HG03095 (cell line): ENCODE measurements at regions not wholly inside any gene's neighbourhood (a gene's known extent, or its start where the extent isn't known, plus 50 kb on each side); places are given as distances from the start of the nearest gene placed in this dataset.

Source experiments
- ATAC-seq: cut with Tn5 transposase; IDR thresholded peaks from one replicate; pipeline ENCODE4 v1.9.1; 2021; ENCODE audit warnings: moderate library complexity; ENCODE audit not compliant: unreplicated experiment

DNA sequence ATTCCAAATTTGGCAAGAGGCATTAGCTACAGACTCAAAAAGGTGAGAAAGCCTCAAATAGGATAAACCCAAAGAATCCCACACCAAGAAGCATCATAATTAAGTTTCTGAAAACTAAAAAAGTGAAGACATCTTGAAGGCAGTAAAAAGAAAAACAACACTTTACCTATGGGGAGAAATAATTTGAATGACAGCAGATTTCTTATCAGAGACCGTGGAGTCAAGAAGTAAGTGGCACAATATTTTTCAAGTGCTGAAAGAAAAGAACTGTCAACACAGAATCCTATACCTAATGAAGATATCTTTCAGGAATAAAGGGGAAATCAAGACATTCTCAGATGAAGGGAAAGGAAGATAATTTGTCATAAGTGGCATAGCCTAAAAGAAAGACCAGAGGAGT lies 193.3 kb upstream of the CHD6 start:
- ATAC-seq, result no peak

GRCh38 chr20:41800040-41800439 lies 181.9 kb upstream of the CHD6 start:
- no peak for ATAC-seq

DNA sequence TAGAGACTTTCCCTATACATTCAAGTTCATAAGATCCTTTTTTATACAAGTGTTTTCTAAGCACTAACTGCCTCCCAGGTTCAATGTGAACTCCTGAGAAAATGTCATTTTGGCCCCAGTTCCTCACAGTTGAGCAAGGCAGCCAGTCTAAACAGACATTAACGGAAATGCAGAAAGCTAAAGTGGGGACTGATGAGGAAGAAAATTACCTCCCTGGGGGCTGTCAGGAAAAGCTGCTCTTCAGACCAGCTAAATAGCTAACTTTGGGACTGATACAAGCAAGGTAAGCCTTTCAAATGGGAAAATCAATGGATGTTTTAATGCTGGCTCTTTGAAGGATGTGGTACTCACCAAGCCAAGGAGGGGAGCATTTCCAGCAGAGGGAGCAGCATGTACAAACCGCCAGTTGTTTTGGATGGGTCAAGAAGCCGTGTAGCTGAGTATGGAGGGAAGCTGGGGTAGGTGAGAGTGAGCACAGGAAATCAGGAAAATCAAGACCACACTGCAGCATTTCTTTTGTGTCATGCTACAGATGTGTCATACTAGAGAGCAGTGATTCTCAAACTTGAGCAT lies 180.8 kb upstream of the CHD6 start:
- ATAC-seq, result no peak

DNA sequence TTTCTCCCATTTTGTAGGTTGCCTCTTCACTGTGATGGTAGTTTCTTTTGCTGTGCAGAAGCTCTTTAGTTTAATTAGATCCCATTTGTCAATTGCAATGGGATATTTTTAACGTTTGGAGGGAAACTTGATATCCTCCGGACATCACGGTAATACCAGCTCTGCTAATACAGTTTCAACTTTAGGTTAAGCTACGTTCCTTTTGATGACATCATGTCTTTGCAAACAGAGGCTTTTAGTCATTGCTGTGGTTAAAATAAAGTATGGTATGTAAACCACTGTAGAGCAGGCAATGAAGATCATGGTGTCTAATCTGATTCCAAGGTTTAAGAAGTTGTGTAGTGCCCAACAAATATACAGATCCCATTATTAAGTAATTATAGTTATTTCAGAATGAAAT lies 168.0 kb upstream of the CHD6 start:
- ATAC-seq, result no peak

GRCh38 chr20:41784209-41784958 lies 166.2 kb upstream of the CHD6 start:
- no peak for ATAC-seq

- ATAC-seq, result no peak
Observed at GRCh38 chr20:41783423-41784208, 165.4 kb upstream of the CHD6 start.

GRCh38 chr20:41782730-41783406 lies 164.7 kb upstream of the CHD6 start:
- ATAC-seq, result no peak

GRCh38 chr20:41782255-41782654 lies 164.1 kb upstream of the CHD6 start:
- ATAC-seq, result no peak

DNA sequence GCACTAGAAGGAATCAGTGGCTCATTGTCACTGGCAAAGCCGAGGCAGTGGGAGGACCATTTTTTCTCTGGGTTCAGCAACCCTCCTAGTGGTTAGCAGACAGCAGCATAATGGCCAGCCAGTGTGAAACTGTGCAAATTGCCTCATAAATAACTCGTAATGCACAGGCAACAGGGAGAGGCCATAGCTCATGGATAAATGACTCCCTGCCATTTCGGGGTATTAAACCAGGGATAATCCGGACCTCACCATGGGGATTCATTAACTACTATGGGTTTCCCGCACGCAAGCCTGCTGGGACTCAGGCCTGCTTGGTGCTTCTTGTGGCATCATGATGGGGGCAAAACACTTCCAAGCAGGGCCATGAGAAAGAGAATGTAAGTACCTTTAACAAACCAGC lies 158.2 kb upstream of the CHD6 start:
- no peak for ATAC-seq

DNA sequence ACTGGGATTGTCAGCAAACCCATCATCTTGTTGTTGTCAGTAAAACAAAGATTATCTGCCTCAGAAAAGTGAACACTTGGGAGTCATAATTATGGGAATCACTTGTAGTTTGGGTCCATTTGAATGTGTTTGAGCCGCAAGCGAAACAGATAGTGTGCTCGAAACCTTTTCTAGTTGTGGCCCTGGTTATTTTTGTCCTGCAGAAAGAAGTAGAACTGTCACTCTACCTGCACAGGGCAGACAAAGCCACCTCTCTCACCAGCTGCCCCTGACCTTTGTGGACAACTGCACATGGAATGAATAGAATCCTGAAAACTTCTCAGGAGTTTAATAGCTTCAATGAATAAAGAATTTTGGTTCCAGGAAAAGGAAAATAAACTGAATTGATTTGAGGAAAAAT lies 156.1 kb upstream of the CHD6 start:
- ATAC-seq, result no peak

- no peak for ATAC-seq
Observed at GRCh38 chr20:41770965-41771364, 152.8 kb upstream of the CHD6 start.

- no peak for ATAC-seq
Observed at GRCh38 chr20:41770427-41770826, 152.2 kb upstream of the CHD6 start.

DNA sequence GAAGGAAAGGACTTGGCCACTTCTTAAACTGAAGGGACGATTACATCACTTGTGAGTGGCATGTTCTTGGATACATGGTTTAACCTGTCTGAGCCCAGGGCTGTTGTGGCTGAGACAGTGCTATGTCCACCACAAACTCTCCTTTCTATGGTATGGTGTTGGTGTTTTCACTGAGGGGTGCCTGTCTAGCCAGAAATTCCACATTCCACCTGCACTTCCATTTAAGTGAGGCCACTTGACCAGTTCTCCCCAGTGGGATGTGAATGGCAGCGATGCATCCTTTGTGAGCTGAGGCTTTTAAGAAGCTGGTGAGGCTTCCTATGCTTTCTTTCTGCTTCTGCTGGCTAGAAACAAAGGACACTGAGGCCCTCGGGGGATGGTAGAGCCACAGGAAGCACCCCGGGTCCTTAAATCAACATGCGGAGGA lies 151.4 kb upstream of the CHD6 start:
- ATAC-seq, result no peak

DNA sequence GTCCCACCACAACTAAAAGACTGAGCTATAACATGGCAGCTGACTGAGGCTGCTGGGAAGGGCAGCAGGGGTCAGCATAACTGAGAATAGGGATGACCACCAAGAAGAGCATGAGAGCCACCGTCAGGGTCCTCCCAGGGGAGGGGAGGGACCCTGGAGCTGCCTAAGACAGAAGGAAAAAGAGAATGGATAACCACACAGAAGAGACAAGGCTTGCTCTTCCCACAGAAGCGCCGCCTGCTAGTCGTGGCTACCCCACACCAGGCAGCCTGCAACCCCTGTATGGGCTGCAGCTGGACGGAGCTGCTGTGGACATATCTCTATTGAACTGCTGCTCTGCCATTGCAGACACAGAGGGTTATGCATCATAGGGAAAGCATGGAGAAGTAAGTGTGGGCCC lies 132.0 kb upstream of the CHD6 start:
- no peak for ATAC-seq

- no peak for ATAC-seq
Observed at GRCh38 chr20:41748756-41749582, 130.8 kb upstream of the CHD6 start.

GRCh38 chr20:41748051-41748450 lies 129.9 kb upstream of the CHD6 start:
- ATAC-seq, result no peak

GRCh38 chr20:41747226-41747625 lies 129.0 kb upstream of the CHD6 start:
- ATAC-seq, result no peak

DNA sequence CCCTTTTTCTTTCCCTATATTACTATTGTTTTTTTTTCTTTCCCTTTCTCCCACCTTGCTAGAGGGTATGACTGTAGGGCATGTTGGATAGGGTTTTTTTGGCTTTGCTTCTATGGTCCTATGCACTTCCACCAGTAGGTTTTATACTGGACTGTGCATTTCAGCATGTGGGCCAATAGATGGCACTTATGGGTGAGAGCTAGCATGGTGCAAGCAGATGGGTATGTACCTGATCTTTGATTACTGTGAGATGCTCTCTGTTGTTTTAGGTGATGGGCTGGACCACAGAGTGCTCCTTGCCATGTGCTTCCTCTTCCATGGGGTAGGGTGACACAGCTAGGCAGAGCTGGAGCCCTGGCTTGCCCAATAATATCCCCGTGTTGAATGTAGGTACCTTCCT lies 128.5 kb upstream of the CHD6 start:
- no peak for ATAC-seq

DNA sequence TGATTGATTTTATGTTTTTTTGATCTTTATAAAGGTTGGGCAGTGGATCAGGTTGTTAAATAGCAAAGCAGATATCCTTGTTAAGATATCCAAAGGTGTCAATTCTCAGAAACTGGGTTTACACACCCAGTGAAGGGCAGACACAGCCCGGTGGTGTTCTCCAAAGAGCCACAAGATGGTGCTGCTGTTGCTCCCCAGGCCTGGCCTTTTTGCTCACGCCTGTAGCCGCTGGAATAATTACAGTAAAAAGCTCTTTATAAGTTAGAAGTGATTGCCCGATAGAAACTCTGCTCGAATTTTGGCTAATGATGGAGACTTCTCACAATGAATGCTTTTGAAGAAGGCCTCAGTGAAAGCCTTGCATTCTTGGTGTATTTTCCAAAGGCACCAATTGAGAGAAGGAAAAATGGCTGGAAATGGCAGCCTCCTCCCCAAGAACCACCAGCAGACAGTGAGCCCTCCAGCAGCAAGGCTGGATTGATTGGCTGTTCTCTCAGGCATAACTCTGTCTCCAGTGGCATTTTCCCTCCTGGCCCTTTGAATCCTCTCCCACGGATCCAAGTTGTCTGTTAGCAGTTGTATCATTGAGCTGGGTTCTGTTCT lies 120.5 kb upstream of the CHD6 start:
- ATAC-seq, result no peak

DNA sequence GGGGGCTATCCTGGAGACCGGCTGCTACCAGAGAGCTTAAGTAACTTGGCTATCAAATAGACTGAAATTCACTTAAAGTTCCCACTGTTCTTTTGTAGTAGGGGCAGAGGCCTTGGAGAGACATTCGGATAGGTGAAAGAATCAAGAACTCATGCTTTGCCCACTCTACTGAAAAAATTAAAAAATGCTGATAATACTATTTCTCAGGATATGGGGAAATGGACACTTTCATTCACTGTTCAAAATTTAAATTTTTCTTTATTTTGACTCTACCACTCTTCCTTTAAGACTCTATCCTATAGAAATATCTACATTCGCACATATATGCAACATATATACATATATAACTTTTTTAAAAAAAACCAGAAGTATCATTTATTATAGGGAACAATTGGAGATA lies 117.8 kb upstream of the CHD6 start:
- no peak for ATAC-seq
